Skeletal muscle satellite cell (primary cell): ENCODE measurements at regions not wholly inside any gene's neighbourhood (a gene's known extent, or its start where the extent isn't known, plus 50 kb on each side); places are given as distances from the start of the nearest gene placed in this dataset.

ENCODE experiments used
- H3K27me3 ChIP-seq: 2 replicates; pipeline ENCODE4 v1.7.0; 2013; ENCODE audit warnings: low read length; ENCODE audit not compliant: control insufficient read depth, insufficient read depth
- H3K36me3 ChIP-seq: 2 replicates; pipeline ENCODE4 v1.7.0; 2013; ENCODE audit warnings: mild to moderate bottlenecking, control low read depth, low read length; ENCODE audit not compliant: insufficient read depth
- H3K4me1 ChIP-seq: 2 replicates; pipeline ENCODE4 v1.7.0; 2013; ENCODE audit warnings: low read length; ENCODE audit not compliant: control insufficient read depth, insufficient read depth
- H3K4me2 ChIP-seq: 2 replicates; pipeline ENCODE4 v1.7.0; 2013; ENCODE audit warnings: mild to moderate bottlenecking, low read length
- H3K4me3 ChIP-seq: 2 replicates; pipeline ENCODE4 v1.7.0; 2013; ENCODE audit warnings: low read length
- H3K9ac ChIP-seq: 2 replicates; pipeline ENCODE4 v1.7.0; 2013; ENCODE audit warnings: mild to moderate bottlenecking, low read depth, low read length, moderate library complexity
- H3K9me3 ChIP-seq: replicated peaks from 2 replicates; pipeline ENCODE4 v1.7.0; 2013; ENCODE audit warnings: mild to moderate bottlenecking, control low read depth, low read length

DNA sequence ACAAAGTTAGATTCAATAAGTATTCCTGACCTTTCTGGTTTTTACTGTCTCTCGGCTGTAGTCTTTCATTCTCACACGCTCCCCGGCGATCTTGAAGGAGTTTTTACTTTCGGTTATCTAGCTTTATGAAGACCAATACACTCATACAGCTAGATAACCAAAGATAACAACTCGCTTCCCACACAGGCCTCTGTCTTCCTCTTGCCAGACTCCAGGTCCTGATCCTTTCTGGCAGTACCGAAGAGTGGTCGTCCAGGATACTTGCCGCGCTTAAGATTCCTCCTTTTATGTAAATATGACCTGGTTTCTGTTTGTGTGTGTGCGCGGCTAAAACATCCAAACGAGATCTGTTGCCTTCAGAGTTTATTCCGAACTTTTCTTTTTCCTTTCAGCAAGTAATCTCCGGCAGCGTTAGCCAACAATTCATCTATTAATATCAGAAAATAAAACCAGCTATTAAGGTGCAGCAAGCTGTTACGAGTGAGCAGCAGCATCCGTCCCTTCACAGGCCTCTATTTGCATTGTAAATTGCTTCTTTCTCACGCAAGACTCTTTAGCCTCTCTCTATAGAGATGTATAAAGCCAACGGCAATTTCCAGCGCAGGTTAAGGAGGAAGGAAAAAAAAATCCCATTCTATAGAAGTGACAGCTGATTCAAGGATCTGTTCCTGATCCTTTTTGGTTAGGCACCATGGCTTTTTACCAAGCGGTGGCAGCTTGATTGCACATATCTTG, 216.1 kb downstream of the MEF2C start:
- H3K9me3 ChIP-seq, result no peaks in the 10 kb centered on the region
- no peak overlapping the region for H3K9ac ChIP-seq
- H3K4me3 ChIP-seq, result peak overlapping the region; percentile 34
- H3K27me3 ChIP-seq, result peaks cover 97% of the 10 kb centered on the region
- peaks cover 6% of the 10 kb centered on the region for H3K4me1 ChIP-seq
- H3K4me2 ChIP-seq, result peak overlapping the region; percentile 72
- no peaks in the 10 kb centered on the region for H3K36me3 ChIP-seq

DNA sequence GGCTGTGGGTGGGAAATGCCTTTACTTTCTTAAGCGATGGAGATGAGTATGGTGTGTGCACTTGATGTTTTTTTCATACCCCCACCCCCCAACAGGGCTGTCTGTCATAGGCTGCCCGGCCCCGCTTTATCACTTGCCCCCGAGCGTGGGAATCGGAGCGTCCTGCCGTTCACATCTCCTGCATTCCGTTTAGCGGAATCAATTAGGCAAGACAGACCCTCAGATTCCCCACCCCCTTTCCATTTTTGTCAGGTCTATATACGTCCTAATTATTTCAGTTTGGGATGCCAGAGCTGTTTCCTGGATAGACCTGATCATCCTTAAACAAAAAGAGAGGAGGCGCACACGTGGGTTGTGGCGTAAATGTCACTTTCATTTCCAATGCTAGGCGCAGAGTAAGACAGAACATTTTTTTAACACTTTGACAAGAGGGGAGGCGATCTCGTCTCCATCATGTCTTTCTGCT, 217.2 kb downstream of the MEF2C start:
- Histone ChIP-seq H3K9me3 (no peaks in the 10 kb centered on the region), H3K4me2 (no peak overlapping the region), H3K4me1 (peaks cover 11% of the 10 kb centered on the region), H3K27me3 (peaks cover 97% of the 10 kb centered on the region), H3K36me3 (no peaks in the 10 kb centered on the region), H3K4me3 (no peak overlapping the region), H3K9ac (no peak overlapping the region)

DNA sequence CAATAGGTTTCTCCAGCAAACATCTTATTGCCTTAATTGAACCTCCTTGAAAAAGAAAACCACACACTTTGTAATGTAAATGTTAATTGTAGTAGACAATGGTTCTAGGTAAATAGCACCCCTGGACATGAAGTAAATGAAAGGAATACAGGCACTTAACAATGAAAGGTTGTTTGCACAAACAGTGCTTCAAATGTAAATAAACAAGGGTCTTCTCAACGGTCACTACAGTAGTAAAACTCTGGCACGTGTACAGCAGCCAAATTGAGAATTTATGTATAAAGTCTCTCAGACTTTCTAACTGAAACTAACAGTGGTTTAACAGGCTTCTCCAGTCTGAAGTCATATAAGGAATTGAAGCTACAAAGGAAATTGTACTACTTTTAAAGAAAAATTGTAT, 218.3 kb downstream of the MEF2C start:
- peaks cover 11% of the 10 kb centered on the region for H3K4me1 ChIP-seq
- H3K36me3 ChIP-seq, result no peaks in the 10 kb centered on the region
- peaks cover 96% of the 10 kb centered on the region for H3K27me3 ChIP-seq
- H3K4me2 ChIP-seq, result no peak overlapping the region
- no peak overlapping the region for H3K4me3 ChIP-seq
- no peaks in the 10 kb centered on the region for H3K9me3 ChIP-seq
- no peak overlapping the region for H3K9ac ChIP-seq

DNA sequence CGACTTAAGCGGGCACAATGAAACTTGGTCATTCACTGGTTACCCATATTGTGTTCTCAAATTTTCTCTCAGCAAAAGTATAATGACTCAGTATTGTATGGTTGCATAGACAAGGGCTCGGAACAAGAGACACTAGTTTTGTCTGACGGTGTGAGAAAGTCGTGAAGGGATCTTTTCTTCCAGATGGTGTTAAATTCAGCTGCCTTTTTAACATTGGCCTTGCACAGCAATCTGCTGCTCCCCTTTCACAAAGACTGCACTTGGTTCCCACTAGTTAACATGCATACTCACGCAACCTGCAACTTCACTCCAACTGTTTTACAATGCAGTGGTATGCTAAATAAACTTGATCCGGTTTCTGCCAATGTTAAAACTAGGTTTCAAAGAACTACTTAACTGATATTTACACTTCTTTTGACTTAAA, 219.2 kb downstream of the MEF2C start:
- Histone ChIP-seq H3K27me3 (peaks cover 93% of the 10 kb centered on the region), H3K4me3 (no peak overlapping the region), H3K9ac (no peak overlapping the region), H3K9me3 (no peaks in the 10 kb centered on the region), H3K36me3 (no peaks in the 10 kb centered on the region), H3K4me1 (peaks cover 11% of the 10 kb centered on the region), H3K4me2 (no peak overlapping the region)

DNA sequence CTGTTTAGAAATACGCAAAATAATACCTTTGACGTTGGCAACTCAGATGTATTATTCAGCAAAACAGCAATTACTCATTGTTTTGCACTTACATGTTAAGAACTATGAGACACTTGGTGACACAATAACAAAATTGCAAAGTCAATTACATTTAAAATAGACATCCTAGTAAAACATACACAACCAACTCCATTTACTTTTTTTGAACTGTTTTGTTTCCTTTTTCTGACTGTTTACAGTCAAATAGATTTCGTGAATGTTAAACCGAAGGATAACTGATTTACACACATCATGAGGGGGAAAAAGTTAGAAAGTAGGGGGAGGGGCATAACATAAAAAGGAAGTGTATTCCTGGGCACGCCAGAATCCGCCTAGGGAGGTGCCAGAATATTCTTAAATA, 220.1 kb downstream of the MEF2C start:
- no peak overlapping the region for H3K9ac ChIP-seq
- H3K9me3 ChIP-seq, result no peaks in the 10 kb centered on the region
- H3K36me3 ChIP-seq, result no peaks in the 10 kb centered on the region
- no peak overlapping the region for H3K4me3 ChIP-seq
- H3K4me1 ChIP-seq, result peaks cover 11% of the 10 kb centered on the region
- peaks cover 91% of the 10 kb centered on the region for H3K27me3 ChIP-seq
- no peak overlapping the region for H3K4me2 ChIP-seq

DNA sequence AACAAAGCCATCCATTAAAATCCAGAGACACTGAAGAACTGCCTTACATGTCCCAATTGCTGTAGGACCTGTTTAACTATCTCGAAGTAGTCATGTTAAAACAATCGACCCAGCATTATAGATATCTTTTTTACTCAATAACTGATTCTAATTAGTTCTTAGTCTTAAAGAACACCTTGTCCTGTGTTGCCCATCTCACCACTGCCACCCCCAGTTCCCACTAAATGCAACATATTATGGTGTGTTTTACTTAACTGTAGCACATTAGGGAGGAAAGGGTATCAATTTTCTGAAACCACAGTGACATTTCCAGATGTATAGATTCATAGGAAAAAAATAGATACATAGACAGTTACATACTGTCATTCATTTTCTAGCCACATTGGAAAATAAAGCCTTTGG, 221.2 kb downstream of the MEF2C start:
- no peak overlapping the region for H3K4me3 ChIP-seq
- peaks cover 90% of the 10 kb centered on the region for H3K27me3 ChIP-seq
- no peak overlapping the region for H3K9ac ChIP-seq
- peaks cover 10% of the 10 kb centered on the region for H3K4me1 ChIP-seq
- no peak overlapping the region for H3K4me2 ChIP-seq
- H3K36me3 ChIP-seq, result no peaks in the 10 kb centered on the region
- H3K9me3 ChIP-seq, result no peaks in the 10 kb centered on the region

DNA sequence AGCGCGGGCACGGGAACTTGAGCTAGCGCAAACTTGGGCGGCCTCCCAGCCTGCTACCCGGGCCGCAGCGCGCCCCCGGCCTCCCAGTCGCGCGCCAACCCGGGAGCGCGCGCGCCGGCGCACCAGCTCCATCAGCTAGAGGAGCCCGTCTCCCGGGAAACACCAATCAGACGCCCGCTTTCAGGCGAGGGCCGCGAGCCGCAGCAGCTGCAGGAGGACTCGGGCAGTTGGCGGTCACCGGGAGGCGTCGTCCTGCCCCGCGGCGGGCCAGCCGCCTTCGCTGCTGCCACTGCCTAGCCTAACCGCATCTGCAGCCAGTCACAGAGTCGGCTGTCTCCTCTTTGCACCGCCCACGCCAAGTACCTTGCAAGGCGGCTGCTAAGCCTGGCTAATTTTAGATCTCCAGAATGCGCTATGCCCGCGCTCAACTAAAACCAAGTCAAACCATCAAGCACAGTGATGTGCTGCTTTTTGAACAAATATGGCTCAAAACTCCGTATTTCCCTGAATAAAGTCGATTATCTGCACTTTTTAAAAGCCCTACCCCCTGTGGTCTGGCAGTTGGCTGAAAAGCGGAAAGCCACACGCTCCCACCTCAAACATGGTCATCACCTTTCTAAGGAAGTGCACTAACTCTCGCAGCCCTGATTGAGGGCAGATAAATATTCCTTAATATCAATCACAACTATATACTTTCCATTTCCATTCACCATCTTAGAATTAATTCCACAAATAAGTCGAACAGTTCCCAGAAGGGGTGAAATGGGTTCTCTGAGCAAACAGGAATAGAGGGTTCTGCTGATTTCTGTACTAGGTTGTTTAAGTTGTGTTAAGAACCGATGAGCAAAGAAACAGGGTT, 221.8 kb downstream of the MEF2C start:
- no peak overlapping the region for H3K9ac ChIP-seq
- no peaks in the 10 kb centered on the region for H3K36me3 ChIP-seq
- peak overlapping the region; percentile 68 for H3K4me3 ChIP-seq

DNA sequence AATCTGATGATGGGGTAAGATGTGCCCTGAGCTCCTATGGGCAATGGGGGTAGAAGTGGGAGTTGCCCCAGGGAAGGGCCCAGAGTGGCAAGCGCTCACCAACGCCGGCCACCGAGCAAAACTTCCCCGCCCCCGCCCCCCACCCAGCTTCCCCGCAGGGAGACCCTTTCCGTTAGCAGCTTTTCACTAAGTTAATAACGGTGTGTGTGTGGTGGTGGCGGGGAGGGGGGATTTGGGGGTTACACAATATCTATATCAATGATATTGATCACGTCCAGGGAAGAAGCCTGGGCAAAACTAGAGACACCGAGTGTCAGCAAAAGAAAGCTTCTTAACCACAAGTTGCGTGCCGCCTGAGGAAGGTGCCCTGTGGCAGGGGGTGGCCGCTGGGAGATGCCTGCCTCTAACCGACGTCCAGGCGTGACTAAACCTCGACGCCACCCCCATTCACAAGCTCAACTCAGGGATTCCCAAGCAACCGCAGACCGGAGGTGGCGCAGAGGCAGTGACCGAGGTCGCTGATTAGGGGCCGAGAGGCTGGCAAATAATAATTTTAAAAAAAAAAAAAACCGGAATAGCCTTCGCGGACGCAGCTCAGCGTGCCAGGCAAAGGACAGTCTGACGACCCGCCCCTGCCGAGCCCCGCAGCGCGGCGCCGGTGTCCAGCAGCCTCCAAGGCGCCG, 222.6 kb downstream of the MEF2C start:
- Histone ChIP-seq H3K36me3 (no peaks in the 10 kb centered on the region), H3K4me2 (peak overlapping the region; percentile 90), H3K4me1 (peaks cover 5% of the 10 kb centered on the region), H3K9me3 (no peaks in the 10 kb centered on the region), H3K27me3 (peaks cover 87% of the 10 kb centered on the region), H3K9ac (no peak overlapping the region), H3K4me3 (peak overlapping the region; percentile 68)

More for the DNA sequence above, 221.8 kb downstream of the MEF2C start:
- Histone ChIP-seq H3K27me3 (peaks cover 89% of the 10 kb centered on the region), H3K4me1 (peaks cover 5% of the 10 kb centered on the region), H3K9me3 (no peaks in the 10 kb centered on the region), H3K4me2 (peak overlapping the region; percentile 90)

DNA sequence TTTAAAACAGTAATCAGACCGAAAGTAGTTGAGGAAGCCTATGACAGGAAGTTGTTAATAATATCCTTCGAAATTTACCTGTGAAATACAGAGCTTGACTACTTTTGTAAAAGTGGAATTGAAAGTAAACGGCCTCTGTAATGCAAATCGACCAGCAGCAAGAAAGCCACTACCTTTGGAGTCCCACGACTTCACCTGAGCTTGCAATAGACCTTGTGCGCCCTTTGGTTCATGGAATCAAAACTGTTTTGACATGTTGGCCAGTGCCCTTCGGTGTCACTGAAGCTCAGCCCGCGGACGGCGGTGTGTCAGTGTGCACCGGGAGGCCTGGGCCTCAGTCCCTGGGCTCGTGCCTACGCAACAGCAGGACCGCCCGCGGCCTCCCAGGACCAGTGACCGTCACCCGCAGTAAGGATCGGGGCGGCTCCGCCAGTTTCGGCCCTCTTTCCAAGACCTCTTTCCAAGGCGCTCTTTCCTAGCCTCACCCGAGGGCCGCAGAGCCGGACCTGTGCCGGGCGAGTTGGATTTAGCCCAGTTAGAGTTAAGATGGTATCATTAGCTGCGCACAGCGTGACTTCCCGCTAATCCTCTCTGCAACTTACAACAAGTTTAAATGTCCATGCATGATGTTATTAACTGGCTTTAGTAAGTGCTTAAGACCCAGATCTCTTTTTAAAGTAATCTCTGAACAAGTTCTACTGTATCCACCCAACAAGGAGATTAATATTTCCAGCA, 223.3 kb downstream of the MEF2C start:
- H3K36me3 ChIP-seq, result no peaks in the 10 kb centered on the region
- H3K4me1 ChIP-seq, result peaks cover 5% of the 10 kb centered on the region
- peaks cover 86% of the 10 kb centered on the region for H3K27me3 ChIP-seq
- H3K4me2 ChIP-seq, result no peak overlapping the region
- H3K9me3 ChIP-seq, result no peaks in the 10 kb centered on the region
- no peak overlapping the region for H3K4me3 ChIP-seq
- no peak overlapping the region for H3K9ac ChIP-seq

DNA sequence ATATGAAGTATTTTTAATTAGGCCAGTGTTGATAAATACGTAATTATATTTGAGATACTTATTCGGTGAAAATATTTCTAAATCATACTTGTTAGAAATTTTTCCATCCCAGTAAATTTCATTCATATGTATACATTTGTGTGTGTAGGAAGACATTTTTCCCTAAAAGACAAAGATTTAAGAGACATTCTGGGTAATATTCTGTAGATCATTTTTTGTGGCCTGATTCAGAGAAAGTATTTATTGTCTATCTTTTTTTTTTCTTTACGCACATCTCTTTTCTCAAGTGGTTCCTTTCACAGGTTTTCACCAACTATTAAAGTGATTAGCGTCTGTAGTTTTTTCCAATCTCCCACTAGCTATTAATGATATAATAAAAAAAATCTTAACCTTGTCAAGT, 224.1 kb downstream of the MEF2C start:
- Histone ChIP-seq H3K9ac (no peak overlapping the region), H3K9me3 (no peaks in the 10 kb centered on the region), H3K4me2 (no peak overlapping the region), H3K36me3 (no peaks in the 10 kb centered on the region), H3K27me3 (peaks cover 86% of the 10 kb centered on the region), H3K4me1 (peaks cover 5% of the 10 kb centered on the region), H3K4me3 (no peak overlapping the region)
